ENCODE measurements at regions not wholly inside any gene's neighbourhood (a gene's known extent, or its start where the extent isn't known, plus 50 kb on each side); places are given as distances from the start of the nearest gene placed in this dataset.

- intact Hi-C loops (cut with DNase I): loop anchor here (5.0 kb wide), 1 partner anchor 1501 kb away; no protein-coding TSS in a partner anchor
- H3K4me3 ChIP-seq: no peak overlapping the region
- H3K4me1 ChIP-seq: no peaks in the 10 kb centered on the region
- no peaks in the 10 kb centered on the region for H3K36me3 ChIP-seq
- H3K27ac ChIP-seq: no peak overlapping the region
- no peak for DNase-seq (ENCODE audit: extremely low spot score in 2 of 2)
- H3K27me3 ChIP-seq: no peaks in the 10 kb centered on the region
- TF ChIP-seq POLR2AphosphoS5 (IDR thresholded peaks at IDR 0.05; ENCODE audit: insufficient read depth in 1 of 2, low read depth in 1 of 2): no peak
- TF ChIP-seq CTCF (IDR thresholded peaks at IDR 0.05): no peak
- TF ChIP-seq POLR2A (IDR thresholded peaks at IDR 0.05): no peak
- H3K9me3 ChIP-seq: no peaks in the 10 kb centered on the region
These were observed 177.2 kb downstream of the PMP22 start for GRCh38 chr17:15087946-15088345.

- no peak for TF ChIP-seq POLR2AphosphoS5 (IDR thresholded peaks at IDR 0.05; ENCODE audit: insufficient read depth in 1 of 2, low read depth in 1 of 2)
- TF ChIP-seq CTCF (IDR thresholded peaks at IDR 0.05): no peak
- TF ChIP-seq POLR2A (IDR thresholded peaks at IDR 0.05): no peak
- Histone ChIP-seq H3K27ac (no peak overlapping the region), H3K27me3 (no peaks in the 10 kb centered on the region), H3K4me3 (no peak overlapping the region), H3K36me3 (no peaks in the 10 kb centered on the region), H3K4me1 (no peaks in the 10 kb centered on the region), H3K9me3 (no peaks in the 10 kb centered on the region)
- no peak for DNase-seq (ENCODE audit: extremely low spot score in 2 of 2)
- intact Hi-C loops (cut with DNase I): loop anchor here (5.0 kb wide), 1 partner anchor 1500 kb away; no protein-coding TSS in a partner anchor
These were observed 178.3 kb downstream of the PMP22 start for GRCh38 chr17:15086776-15087295.

GRCh38 chr17:15085890-15086677 is 179.0 kb downstream of the PMP22 start:
- Histone ChIP-seq H3K27me3 (no peaks in the 10 kb centered on the region), H3K4me1 (no peaks in the 10 kb centered on the region), H3K27ac (no peak overlapping the region), H3K4me3 (no peak overlapping the region), H3K36me3 (no peaks in the 10 kb centered on the region), H3K9me3 (no peaks in the 10 kb centered on the region)
- no peak for TF ChIP-seq POLR2AphosphoS5 (IDR thresholded peaks at IDR 0.05; ENCODE audit: insufficient read depth in 1 of 2, low read depth in 1 of 2)
- TF ChIP-seq POLR2A (IDR thresholded peaks at IDR 0.05): no peak
- no peak for TF ChIP-seq CTCF (IDR thresholded peaks at IDR 0.05)
- intact Hi-C loops (cut with DNase I): loop anchor here (5.0 kb wide), 1 partner anchor 1499 kb away; no protein-coding TSS in a partner anchor
- no peak for DNase-seq (ENCODE audit: extremely low spot score in 2 of 2)

GRCh38 chr17:15083225-15083624 is 181.9 kb downstream of the PMP22 start:
- H3K36me3 ChIP-seq: no peaks in the 10 kb centered on the region
- TF ChIP-seq POLR2AphosphoS5 (IDR thresholded peaks at IDR 0.05; ENCODE audit: insufficient read depth in 1 of 2, low read depth in 1 of 2): no peak
- no peak for TF ChIP-seq POLR2A (IDR thresholded peaks at IDR 0.05)
- TF ChIP-seq CTCF (IDR thresholded peaks at IDR 0.05): no peak
- no peaks in the 10 kb centered on the region for H3K27me3 ChIP-seq

GRCh38 chr17:15081008-15081407 is 184.1 kb downstream of the PMP22 start:
- TF ChIP-seq POLR2AphosphoS5 (IDR thresholded peaks at IDR 0.05; ENCODE audit: insufficient read depth in 1 of 2, low read depth in 1 of 2): no peak
- Histone ChIP-seq H3K4me3 (no peak overlapping the region), H3K27me3 (no peaks in the 10 kb centered on the region), H3K36me3 (no peaks in the 10 kb centered on the region), H3K4me1 (no peaks in the 10 kb centered on the region), H3K9me3 (no peaks in the 10 kb centered on the region), H3K27ac (no peak overlapping the region)
- DNase-seq (ENCODE audit: extremely low spot score in 2 of 2): no peak
- intact Hi-C loops (cut with DNase I): no loop called here

More at GRCh38 chr17:15083225-15083624, 181.9 kb downstream of the PMP22 start:
- H3K4me3 ChIP-seq: no peak overlapping the region
- no peaks in the 10 kb centered on the region for H3K9me3 ChIP-seq
- no peak for DNase-seq (ENCODE audit: extremely low spot score in 2 of 2)
- H3K4me1 ChIP-seq: no peaks in the 10 kb centered on the region
- intact Hi-C loops (cut with DNase I): no loop called here
- no peak overlapping the region for H3K27ac ChIP-seq
